MM.1S (cell line): ENCODE measurements at regions not wholly inside any gene's neighbourhood (a gene's known extent, or its start where the extent isn't known, plus 50 kb on each side); places are given as distances from the start of the nearest gene placed in this dataset.

Experiments
- DNase-seq: peaks from one replicate; pipeline ENCODE4 v3.0.0-alpha.2; 2015
- H2AFZ ChIP-seq: fragments of 300-600 bp; sonication (generic); 2 replicates; pipeline ENCODE4 v1.6.0; 2016; ENCODE audit warnings: antibody characterized with exemption, low read length
- H3F3A ChIP-seq: fragments of 300-600 bp; sonication (generic); 2 replicates; pipeline ENCODE4 v1.6.1; 2016; ENCODE audit warnings: mild to moderate bottlenecking, antibody characterized with exemption, low read length, moderate library complexity, mixed read lengths; ENCODE audit not compliant: insufficient read depth
- H3K27ac ChIP-seq: fragments of 300-600 bp; sonication (generic); 2 replicates; pipeline ENCODE4 v1.5.1; 2016; ENCODE audit warnings: mild to moderate bottlenecking, low read length
- H3K27me3 ChIP-seq: fragments of 300-600 bp; sonication (generic); replicated peaks from 2 replicates; pipeline ENCODE4 v1.6.0; 2016; ENCODE audit warnings: low read length; ENCODE audit not compliant: insufficient read depth
- H3K36me3 ChIP-seq: fragments of 300-600 bp; sonication (generic); replicated peaks from 2 replicates; pipeline ENCODE4 v1.6.1; 2016; ENCODE audit warnings: mild to moderate bottlenecking, low read length, mixed read lengths; ENCODE audit not compliant: insufficient read depth
- H3K4me1 ChIP-seq: fragments of 300-600 bp; sonication (generic); 2 replicates; pipeline ENCODE4 v1.6.1; 2016; ENCODE audit warnings: low read length, mixed read lengths
- H3K4me2 ChIP-seq: fragments of 300-600 bp; sonication (generic); 2 replicates; pipeline ENCODE4 v1.6.0; 2016; ENCODE audit warnings: low read depth, low read length
- H3K4me3 ChIP-seq: fragments of 300-600 bp; sonication (generic); 2 replicates; pipeline ENCODE4 v1.5.1; 2016; ENCODE audit warnings: low read length, mixed read lengths
- H3K79me2 ChIP-seq: fragments of 300-600 bp; sonication (generic); 2 replicates; pipeline ENCODE4 v1.6.1; 2016; ENCODE audit warnings: mixed run types, low read length, mixed read lengths
- H3K9ac ChIP-seq: fragments of 300-600 bp; sonication (generic); 2 replicates; pipeline ENCODE4 v1.6.1; 2016; ENCODE audit warnings: low read length, mixed read lengths
- H3K9me2 ChIP-seq: fragments of 300-600 bp; sonication (generic); replicated peaks from 2 replicates; pipeline ENCODE4 v1.6.1; 2016; ENCODE audit warnings: mild to moderate bottlenecking, low read length, mixed read lengths; ENCODE audit not compliant: insufficient read depth
- H3K9me3 ChIP-seq: fragments of 300-600 bp; sonication (generic); replicated peaks from 2 replicates; pipeline ENCODE4 v1.6.1; 2016; ENCODE audit warnings: mild to moderate bottlenecking, low read length, mixed read lengths; ENCODE audit not compliant: insufficient read depth
- H4K20me1 ChIP-seq: fragments of 300-600 bp; sonication (generic); 2 replicates; pipeline ENCODE4 v1.6.1; 2016; ENCODE audit warnings: mild to moderate bottlenecking, low read length, moderate library complexity, mixed read lengths; ENCODE audit not compliant: insufficient read depth
- CTCF ChIP-seq: fragments of 300-600 bp; sonication (generic); IDR thresholded peaks from 2 replicates; pipeline ENCODE4 v1.5.1; 2016; ENCODE audit warnings: antibody characterized with exemption, low read length, mixed read lengths
- EZH2 ChIP-seq: fragments of 300-600 bp; sonication (generic); optimal IDR thresholded peaks from 2 replicates; pipeline ENCODE3; 2017; ENCODE audit warnings: low read depth, mild to moderate bottlenecking, antibody characterized with exemption, low read length, mixed read lengths
- EZH2phosphoT487 ChIP-seq: fragments of 300-600 bp; sonication (generic); IDR thresholded peaks from 2 replicates; pipeline ENCODE4 v1.6.1; 2018; ENCODE audit warnings: antibody characterized with exemption, low read length

GRCh38 chr9:82808478-82808877, 254.5 kb downstream of the RASEF start:
- H3K79me2 ChIP-seq: no peaks in the 10 kb centered on the region
- H3F3A ChIP-seq: no peaks in the 10 kb centered on the region
- H3K27me3 ChIP-seq: no peaks in the 10 kb centered on the region
- DNase-seq: no peak
- H3K9me2 ChIP-seq: no peaks in the 10 kb centered on the region
- H3K4me3 ChIP-seq: no peak overlapping the region
- H3K4me2 ChIP-seq: no peak overlapping the region
- H3K27ac ChIP-seq: no peak overlapping the region
- no peak for TF ChIP-seq EZH2
- TF ChIP-seq CTCF: no peak
- TF ChIP-seq EZH2phosphoT487: no peak
- no peaks in the 10 kb centered on the region for H3K9me3 ChIP-seq
- H3K9ac ChIP-seq: no peak overlapping the region
- no peaks in the 10 kb centered on the region for H3K36me3 ChIP-seq
- no peak overlapping the region for H2AFZ ChIP-seq
- H3K4me1 ChIP-seq: no peaks in the 10 kb centered on the region
- H4K20me1 ChIP-seq: no peaks in the 10 kb centered on the region

- H3F3A ChIP-seq: no peaks in the 10 kb centered on the region
- no peaks in the 10 kb centered on the region for H3K9me2 ChIP-seq
- TF ChIP-seq EZH2phosphoT487 (no peak), EZH2 (no peak), CTCF (no peak)
- H3K79me2 ChIP-seq: no peaks in the 10 kb centered on the region
- H2AFZ ChIP-seq: no peak overlapping the region
- no peaks in the 10 kb centered on the region for H4K20me1 ChIP-seq
- H3K4me2 ChIP-seq: no peak overlapping the region
- H3K4me1 ChIP-seq: no peaks in the 10 kb centered on the region
- no peaks in the 10 kb centered on the region for H3K27me3 ChIP-seq
- H3K36me3 ChIP-seq: no peaks in the 10 kb centered on the region
- H3K27ac ChIP-seq: no peak overlapping the region
- no peak overlapping the region for H3K4me3 ChIP-seq
- H3K9me3 ChIP-seq: no peaks in the 10 kb centered on the region
- no peak for DNase-seq
- H3K9ac ChIP-seq: no peak overlapping the region
Measured at GRCh38 chr9:82810915-82811314, 252.0 kb downstream of the RASEF start.

- TF ChIP-seq EZH2: no peak
- TF ChIP-seq EZH2phosphoT487: no peak
- TF ChIP-seq CTCF: no peak
- no peaks in the 10 kb centered on the region for H3K27me3 ChIP-seq
Measured at GRCh38 chr9:82819260-82819659, 243.7 kb downstream of the RASEF start.

More at GRCh38 chr9:82819260-82819659, 243.7 kb downstream of the RASEF start:
- no peaks in the 10 kb centered on the region for H3K9me2 ChIP-seq
- H2AFZ ChIP-seq: no peak overlapping the region
- H3K36me3 ChIP-seq: no peaks in the 10 kb centered on the region
- no peak overlapping the region for H3K27ac ChIP-seq
- no peak overlapping the region for H3K4me2 ChIP-seq
- no peaks in the 10 kb centered on the region for H3K79me2 ChIP-seq
- no peak overlapping the region for H3K4me3 ChIP-seq
- H3F3A ChIP-seq: no peaks in the 10 kb centered on the region
- no peaks in the 10 kb centered on the region for H3K9me3 ChIP-seq
- H3K4me1 ChIP-seq: no peaks in the 10 kb centered on the region
- H3K9ac ChIP-seq: no peak overlapping the region
- no peaks in the 10 kb centered on the region for H4K20me1 ChIP-seq
- no peak for DNase-seq
